ENCODE measurements at regions not wholly inside any gene's neighbourhood (a gene's known extent, or its start where the extent isn't known, plus 50 kb on each side); places are given as distances from the start of the nearest gene placed in this dataset.

DNA sequence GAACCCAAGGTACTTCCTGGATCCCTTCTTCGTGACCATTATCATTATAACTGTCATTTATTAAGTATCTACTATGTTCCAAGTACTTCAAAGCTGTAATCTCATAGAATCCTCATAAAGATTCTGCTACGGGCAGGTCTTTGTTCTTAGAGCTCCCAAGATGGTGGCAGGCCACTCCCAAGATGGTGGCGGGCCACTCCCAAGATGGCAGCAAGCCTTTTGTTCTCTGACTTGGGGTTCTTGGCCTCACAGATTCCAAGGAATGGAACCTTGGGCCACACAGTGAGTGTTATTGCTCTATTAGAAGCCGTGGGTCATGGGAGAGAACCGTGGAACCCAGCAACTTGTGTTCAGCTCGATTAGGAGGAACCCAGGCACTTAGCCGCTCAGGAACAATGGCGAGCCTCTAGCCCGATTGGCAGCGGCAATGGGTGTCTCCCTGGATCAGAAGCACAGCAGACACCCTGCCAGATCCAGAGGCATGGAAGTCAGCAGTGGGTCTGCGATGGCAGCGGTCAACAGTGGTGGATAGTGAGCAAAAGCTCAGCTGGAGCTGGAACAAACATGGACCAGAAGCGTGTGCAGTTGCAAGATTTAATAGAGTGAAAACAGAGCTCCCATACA lies 193.7 kb upstream of the BTG1 start:
- no peak overlapping the region for H3K4me2 ChIP-seq (ENCODE audit: low read depth, low read length)
- H3K9me3 ChIP-seq (replicated peaks; ENCODE audit: insufficient read depth, low read length), result no peaks in the 10 kb centered on the region
- no peaks in the 10 kb centered on the region for H3F3A ChIP-seq (ENCODE audit: insufficient read depth, low read length)
- H2AFZ ChIP-seq (ENCODE audit: low read length), result no peak overlapping the region
- no peaks in the 10 kb centered on the region for H3K79me2 ChIP-seq (ENCODE audit: low read length)
- H3K36me3 ChIP-seq (replicated peaks; ENCODE audit: insufficient read depth, low read length), result no peaks in the 10 kb centered on the region
- no peaks in the 10 kb centered on the region for H3K27me3 ChIP-seq (replicated peaks; ENCODE audit: insufficient read depth, low read length)
- H3K9me2 ChIP-seq (replicated peaks; ENCODE audit: insufficient read depth, low read length), result no peaks in the 10 kb centered on the region
- H3K4me1 ChIP-seq (ENCODE audit: low read length), result no peaks in the 10 kb centered on the region
- no peak overlapping the region for H3K4me3 ChIP-seq (ENCODE audit: low read length)
- H4K20me1 ChIP-seq (ENCODE audit: insufficient read depth, low read length), result no peaks in the 10 kb centered on the region
- H3K9ac ChIP-seq (ENCODE audit: low read length), result no peak overlapping the region
- TF ChIP-seq EZH2 (optimal IDR thresholded peaks at IDR 0.05; ENCODE audit: low read depth, low read length) (no peak), EZH2phosphoT487 (IDR thresholded peaks at IDR 0.05; ENCODE audit: low read length) (no peak)
- TF ChIP-seq, protein P1, sequence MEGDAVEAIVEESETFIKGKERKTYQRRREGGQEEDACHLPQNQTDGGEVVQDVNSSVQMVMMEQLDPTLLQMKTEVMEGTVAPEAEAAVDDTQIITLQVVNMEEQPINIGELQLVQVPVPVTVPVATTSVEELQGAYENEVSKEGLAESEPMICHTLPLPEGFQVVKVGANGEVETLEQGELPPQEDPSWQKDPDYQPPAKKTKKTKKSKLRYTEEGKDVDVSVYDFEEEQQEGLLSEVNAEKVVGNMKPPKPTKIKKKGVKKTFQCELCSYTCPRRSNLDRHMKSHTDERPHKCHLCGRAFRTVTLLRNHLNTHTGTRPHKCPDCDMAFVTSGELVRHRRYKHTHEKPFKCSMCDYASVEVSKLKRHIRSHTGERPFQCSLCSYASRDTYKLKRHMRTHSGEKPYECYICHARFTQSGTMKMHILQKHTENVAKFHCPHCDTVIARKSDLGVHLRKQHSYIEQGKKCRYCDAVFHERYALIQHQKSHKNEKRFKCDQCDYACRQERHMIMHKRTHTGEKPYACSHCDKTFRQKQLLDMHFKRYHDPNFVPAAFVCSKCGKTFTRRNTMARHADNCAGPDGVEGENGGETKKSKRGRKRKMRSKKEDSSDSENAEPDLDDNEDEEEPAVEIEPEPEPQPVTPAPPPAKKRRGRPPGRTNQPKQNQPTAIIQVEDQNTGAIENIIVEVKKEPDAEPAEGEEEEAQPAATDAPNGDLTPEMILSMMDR (IDR thresholded peaks at IDR 0.05; ENCODE audit: low read length), result no peak
- no peak overlapping the region for H3K27ac ChIP-seq (ENCODE audit: low read length)
- DNase-seq, result no peak

DNA sequence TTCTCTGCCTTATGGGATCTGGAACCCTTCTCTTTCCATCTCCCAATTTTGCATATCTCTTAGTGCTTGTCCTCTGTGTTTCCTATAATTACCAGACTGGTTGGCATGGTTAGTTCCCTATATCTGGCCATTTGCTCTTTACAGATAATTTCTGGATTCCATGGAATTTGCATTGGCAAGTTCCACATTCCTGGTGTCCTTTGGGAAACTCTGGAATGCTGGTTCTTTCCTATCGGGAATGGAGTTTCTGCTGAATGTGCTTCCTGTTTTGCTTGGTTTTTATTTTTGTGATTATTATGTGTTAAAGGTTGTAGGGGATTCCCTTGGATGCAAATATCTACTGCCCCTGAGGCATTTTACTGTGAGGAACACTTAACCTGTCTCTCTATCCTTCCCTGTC lies 193.0 kb upstream of the BTG1 start:
- Histone ChIP-seq H3K4me3 (ENCODE audit: low read length) (no peak overlapping the region), H3K36me3 (replicated peaks; ENCODE audit: insufficient read depth, low read length) (no peaks in the 10 kb centered on the region), H3K4me2 (ENCODE audit: low read depth, low read length) (no peak overlapping the region), H3F3A (ENCODE audit: insufficient read depth, low read length) (no peaks in the 10 kb centered on the region), H3K27ac (ENCODE audit: low read length) (no peak overlapping the region), H3K79me2 (ENCODE audit: low read length) (no peaks in the 10 kb centered on the region), H2AFZ (ENCODE audit: low read length) (no peak overlapping the region), H3K9ac (ENCODE audit: low read length) (no peak overlapping the region), H3K27me3 (replicated peaks; ENCODE audit: insufficient read depth, low read length) (no peaks in the 10 kb centered on the region), H3K9me2 (replicated peaks; ENCODE audit: insufficient read depth, low read length) (no peaks in the 10 kb centered on the region), H3K4me1 (ENCODE audit: low read length) (peaks cover 2% of the 10 kb centered on the region; the same call in 1 of the 2 replicates), H3K9me3 (replicated peaks; ENCODE audit: insufficient read depth, low read length) (no peaks in the 10 kb centered on the region), H4K20me1 (ENCODE audit: insufficient read depth, low read length) (no peaks in the 10 kb centered on the region)
- TF ChIP-seq, protein P1 (IDR thresholded peaks at IDR 0.05; ENCODE audit: low read length), result no peak
- TF ChIP-seq EZH2 (optimal IDR thresholded peaks at IDR 0.05; ENCODE audit: low read depth, low read length) (no peak), EZH2phosphoT487 (IDR thresholded peaks at IDR 0.05; ENCODE audit: low read length) (no peak)
- DNase-seq, result no peak

DNA sequence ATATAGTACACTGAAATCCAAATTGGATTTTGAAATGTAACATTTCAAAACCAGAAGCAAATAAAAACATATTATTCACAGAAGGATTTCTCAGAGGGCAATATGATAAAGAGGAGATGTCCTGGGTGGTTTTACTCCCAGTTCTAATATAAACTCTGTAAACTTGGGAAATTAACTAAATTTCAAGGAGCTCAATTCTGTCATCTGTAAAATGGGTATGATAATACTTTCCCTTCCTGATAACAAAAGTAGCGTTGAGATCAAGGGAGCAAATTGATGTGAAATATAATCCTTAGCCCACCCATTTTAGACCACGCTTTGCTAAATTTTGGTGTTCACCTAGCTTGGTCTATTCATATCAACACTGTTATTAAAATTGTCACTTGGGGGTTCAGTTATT lies 192.5 kb upstream of the BTG1 start:
- Histone ChIP-seq H3K79me2 (ENCODE audit: low read length) (no peaks in the 10 kb centered on the region), H3K4me1 (ENCODE audit: low read length) (peaks cover 4% of the 10 kb centered on the region; the same call in 1 of the 2 replicates), H3K27ac (ENCODE audit: low read length) (no peak overlapping the region), H3K36me3 (replicated peaks; ENCODE audit: insufficient read depth, low read length) (no peaks in the 10 kb centered on the region), H4K20me1 (ENCODE audit: insufficient read depth, low read length) (no peaks in the 10 kb centered on the region), H2AFZ (ENCODE audit: low read length) (no peak overlapping the region), H3K9me2 (replicated peaks; ENCODE audit: insufficient read depth, low read length) (no peaks in the 10 kb centered on the region), H3K9me3 (replicated peaks; ENCODE audit: insufficient read depth, low read length) (no peaks in the 10 kb centered on the region), H3K9ac (ENCODE audit: low read length) (no peak overlapping the region), H3K27me3 (replicated peaks; ENCODE audit: insufficient read depth, low read length) (no peaks in the 10 kb centered on the region), H3K4me2 (ENCODE audit: low read depth, low read length) (no peak overlapping the region), H3F3A (ENCODE audit: insufficient read depth, low read length) (no peaks in the 10 kb centered on the region), H3K4me3 (ENCODE audit: low read length) (no peak overlapping the region)
- no peak for DNase-seq
- TF ChIP-seq EZH2 (optimal IDR thresholded peaks at IDR 0.05; ENCODE audit: low read depth, low read length) (no peak), EZH2phosphoT487 (IDR thresholded peaks at IDR 0.05; ENCODE audit: low read length) (no peak)
- TF ChIP-seq, protein P1 (IDR thresholded peaks at IDR 0.05; ENCODE audit: low read length), result no peak
